ENCODE measurements at regions not wholly inside any gene's neighbourhood (a gene's known extent, or its start where the extent isn't known, plus 50 kb on each side); places are given as distances from the start of the nearest gene placed in this dataset.

GRCh38 chr2:195124391-195125079, 532.5 kb upstream of the SLC39A10 start:
- no peak for FAIRE-seq
- no peak for DNase-seq (ENCODE audit: insufficient read length, low spot score)
- TF ChIP-seq CTCF (IDR thresholded peaks at IDR 0.05; ENCODE audit: insufficient read depth, missing control alignments) = no peak

GRCh38 chr2:195122653-195123052, 534.4 kb upstream of the SLC39A10 start:
- FAIRE-seq (no peak), DNase-seq (ENCODE audit: insufficient read length, low spot score) (no peak)
- TF ChIP-seq CTCF (IDR thresholded peaks at IDR 0.05; ENCODE audit: insufficient read depth, missing control alignments) = no peak

GRCh38 chr2:195121341-195121740, 535.7 kb upstream of the SLC39A10 start:
- no peak for TF ChIP-seq CTCF (IDR thresholded peaks at IDR 0.05; ENCODE audit: insufficient read depth, missing control alignments)
- no peak for FAIRE-seq

DNA sequence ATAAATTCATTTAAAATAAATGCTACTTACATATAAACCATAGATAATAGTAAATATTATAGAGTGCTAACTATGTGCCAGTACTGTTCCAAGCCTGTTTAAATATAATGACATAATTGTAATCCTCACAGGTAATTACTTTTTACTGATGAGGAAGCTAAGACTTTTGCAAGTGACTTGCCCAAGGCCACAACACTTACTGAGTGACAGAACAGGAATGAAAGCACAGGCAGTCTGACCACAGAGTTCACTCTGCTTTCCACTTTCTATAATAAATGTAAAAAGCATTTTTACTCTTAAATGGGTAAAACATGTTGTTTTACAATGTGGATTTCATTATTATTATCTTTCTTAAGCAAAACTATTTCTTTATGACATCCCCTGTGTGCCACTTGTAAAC, 537.8 kb upstream of the SLC39A10 start:
- DNase-seq (ENCODE audit: insufficient read length, low spot score) = no peak
- TF ChIP-seq CTCF (IDR thresholded peaks at IDR 0.05; ENCODE audit: insufficient read depth, missing control alignments) = no peak
- FAIRE-seq = no peak

More at GRCh38 chr2:195121341-195121740, 535.7 kb upstream of the SLC39A10 start:
- no peak for DNase-seq (ENCODE audit: insufficient read length, low spot score)

DNA sequence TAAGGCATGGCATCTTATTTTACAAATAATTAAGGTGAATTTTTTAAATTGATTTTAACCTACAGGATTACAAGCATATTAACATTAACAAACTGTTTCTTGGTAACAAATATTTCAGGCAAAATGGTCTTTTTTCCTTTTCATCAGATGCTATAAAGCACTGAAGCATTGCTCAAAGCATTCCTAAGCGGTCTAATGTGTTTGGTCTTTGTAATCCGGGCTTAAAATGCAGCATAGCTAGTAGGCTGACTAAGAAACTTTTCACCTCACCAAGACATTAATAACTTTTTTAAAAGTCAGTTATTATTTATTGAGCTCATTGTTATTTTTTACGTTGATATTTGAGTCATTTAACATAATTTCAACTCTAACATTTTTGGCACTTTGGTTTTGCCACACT, 538.8 kb upstream of the SLC39A10 start:
- FAIRE-seq = no peak

GRCh38 chr2:195117011-195117410, 540.0 kb upstream of the SLC39A10 start:
- FAIRE-seq = no peak
- DNase-seq (ENCODE audit: insufficient read length, low spot score) = no peak
- TF ChIP-seq CTCF (IDR thresholded peaks at IDR 0.05; ENCODE audit: insufficient read depth, missing control alignments) = no peak

More for the DNA sequence above, 538.8 kb upstream of the SLC39A10 start:
- TF ChIP-seq CTCF (IDR thresholded peaks at IDR 0.05; ENCODE audit: insufficient read depth, missing control alignments) = no peak
- DNase-seq (ENCODE audit: insufficient read length, low spot score) = no peak

- TF ChIP-seq CTCF (IDR thresholded peaks at IDR 0.05; ENCODE audit: insufficient read depth, missing control alignments) = no peak
- DNase-seq (ENCODE audit: insufficient read length, low spot score) (no peak), FAIRE-seq (no peak)
Measured at GRCh38 chr2:195115738-195116137, 541.3 kb upstream of the SLC39A10 start.

All from D721Med (cell line).